ENCODE measurements at regions not wholly inside any gene's neighbourhood (a gene's known extent, or its start where the extent isn't known, plus 50 kb on each side); places are given as distances from the start of the nearest gene placed in this dataset.

GRCh38 chr22:48378673-48379072 is 1449.0 kb downstream of the BRD1 start:
- no peak for TF ChIP-seq ZC3H10 (CRISPR knock-in tag; IDR thresholded peaks at IDR 0.05)
- TF ChIP-seq TSHZ2 (CRISPR knock-in tag; IDR thresholded peaks at IDR 0.05): no peak
- TF ChIP-seq CSDC2 (CRISPR knock-in tag; IDR thresholded peaks at IDR 0.05): no peak
- no peak for TF ChIP-seq ISL1 (CRISPR knock-in tag; IDR thresholded peaks at IDR 0.05)
- no peak for TF ChIP-seq ARNTL (CRISPR knock-in tag; IDR thresholded peaks at IDR 0.05; ENCODE audit: borderline replicate concordance, low read depth)
- TF ChIP-seq RARB (CRISPR knock-in tag; IDR thresholded peaks at IDR 0.05): no peak
- TF ChIP-seq SNAI2 (CRISPR knock-in tag; IDR thresholded peaks at IDR 0.05): no peak
- TF ChIP-seq ZFP30 (CRISPR knock-in tag; IDR thresholded peaks at IDR 0.05): no peak

GRCh38 chr22:48376936-48377712 is 1450.5 kb downstream of the BRD1 start:
- TF ChIP-seq PATZ1 (CRISPR knock-in tag; IDR thresholded peaks at IDR 0.05; ENCODE audit: borderline replicate concordance): no peak
- no peak for TF ChIP-seq CREB5 (CRISPR knock-in tag; IDR thresholded peaks at IDR 0.05; ENCODE audit: low read depth)
- no peak for TF ChIP-seq RARB (CRISPR knock-in tag; IDR thresholded peaks at IDR 0.05)
- TF ChIP-seq ZNF70 (CRISPR knock-in tag; IDR thresholded peaks at IDR 0.05): no peak
- TF ChIP-seq TOX (CRISPR knock-in tag; IDR thresholded peaks at IDR 0.05; ENCODE audit: borderline replicate concordance): no peak
- TF ChIP-seq CSRNP3 (CRISPR knock-in tag; IDR thresholded peaks at IDR 0.05): no peak
- no peak for TF ChIP-seq SNAI2 (CRISPR knock-in tag; IDR thresholded peaks at IDR 0.05)
- TF ChIP-seq TSHZ2 (CRISPR knock-in tag; IDR thresholded peaks at IDR 0.05): no peak
- TF ChIP-seq ZFP30 (CRISPR knock-in tag; IDR thresholded peaks at IDR 0.05): no peak
- TF ChIP-seq ZFP3 (CRISPR knock-in tag; IDR thresholded peaks at IDR 0.05): no peak
- TF ChIP-seq PPARA (CRISPR knock-in tag; IDR thresholded peaks at IDR 0.05; ENCODE audit: borderline replicate concordance): no peak
- TF ChIP-seq CSDC2 (CRISPR knock-in tag; IDR thresholded peaks at IDR 0.05): no peak
- TF ChIP-seq BACH2 (CRISPR knock-in tag; IDR thresholded peaks at IDR 0.05; ENCODE audit: borderline replicate concordance): no peak
- TF ChIP-seq ESRRG (CRISPR knock-in tag; IDR thresholded peaks at IDR 0.05): no peak
- no peak for TF ChIP-seq ZC3H10 (CRISPR knock-in tag; IDR thresholded peaks at IDR 0.05)
- TF ChIP-seq TCF4 (CRISPR knock-in tag; IDR thresholded peaks at IDR 0.05; ENCODE audit: borderline replicate concordance): no peak
- no peak for TF ChIP-seq ZNF565 (CRISPR knock-in tag; conservative IDR thresholded peaks at IDR 0.05; ENCODE audit: low read depth)
- no peak for TF ChIP-seq POU6F1 (CRISPR knock-in tag; IDR thresholded peaks at IDR 0.05; ENCODE audit: borderline replicate concordance, low read depth)
- no peak for TF ChIP-seq OSR1 (CRISPR knock-in tag; IDR thresholded peaks at IDR 0.05)
- TF ChIP-seq ZNF8 (CRISPR knock-in tag; IDR thresholded peaks at IDR 0.05): no peak

More at GRCh38 chr22:48378673-48379072, 1449.0 kb downstream of the BRD1 start:
- no peak for ATAC-seq

More at GRCh38 chr22:48376936-48377712, 1450.5 kb downstream of the BRD1 start:
- no peak for ATAC-seq

Measured in SK-N-SH treated with all-trans-retinoic acid at 6 μM for 48 hours (cell line).